Bone marrow (tissue), 2 donors: ENCODE measurements at regions not wholly inside any gene's neighbourhood (a gene's known extent, or its start where the extent isn't known, plus 50 kb on each side); places are given as distances from the start of the nearest gene placed in this dataset.

ENCODE experiments used
- DNase-seq, 2 donors: peaks; one replicate each; lab custom pipeline; 2025; lab: John Stamatoyannopoulos, UW

DNA sequence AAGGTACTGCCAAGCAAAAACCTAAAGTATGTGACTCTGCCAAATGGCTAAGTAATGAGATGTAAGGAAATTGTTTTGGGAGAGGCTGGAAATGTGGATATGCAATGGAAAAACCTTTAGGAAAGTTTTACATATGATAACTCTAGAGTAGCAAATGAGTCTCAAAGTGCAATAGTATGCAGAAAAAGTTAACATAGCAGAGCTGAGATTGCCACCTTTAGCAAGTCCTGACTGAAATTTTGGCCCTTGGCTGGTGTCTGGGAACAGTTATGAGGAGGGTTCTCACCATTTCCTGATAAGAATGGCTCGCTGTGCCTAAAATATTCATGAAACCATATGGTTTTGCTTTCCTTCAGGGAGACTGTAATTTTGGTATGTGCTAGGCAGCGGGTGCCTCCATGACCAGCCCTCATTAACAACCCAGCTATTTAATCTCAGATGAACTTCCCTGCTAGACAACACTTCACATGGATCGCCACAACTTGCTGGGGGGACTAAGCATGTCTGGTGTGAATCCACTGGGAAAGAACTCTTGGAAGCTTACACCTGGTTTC is 72.3 kb upstream of the ERBB4 start:
- DNase-seq: no peak

DNA sequence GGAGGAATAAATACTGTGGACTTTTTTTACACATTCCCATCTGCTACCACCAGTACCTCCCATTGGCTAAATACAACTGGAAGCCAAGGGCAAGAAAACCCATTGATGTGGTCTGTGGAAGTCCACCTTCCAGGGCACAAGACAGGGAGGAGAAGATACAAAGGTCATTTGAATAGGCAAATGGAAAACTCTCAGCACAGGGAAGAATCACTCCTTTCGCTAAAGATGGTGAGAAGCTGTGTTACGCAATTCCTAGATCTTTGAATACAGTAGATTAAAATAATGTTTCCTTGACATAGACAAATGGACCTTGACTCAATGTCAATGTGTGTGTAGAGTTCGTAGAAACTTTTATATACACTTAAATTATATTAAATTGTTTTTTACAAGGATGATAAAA is 70.9 kb upstream of the ERBB4 start:
- no peak for DNase-seq

DNA sequence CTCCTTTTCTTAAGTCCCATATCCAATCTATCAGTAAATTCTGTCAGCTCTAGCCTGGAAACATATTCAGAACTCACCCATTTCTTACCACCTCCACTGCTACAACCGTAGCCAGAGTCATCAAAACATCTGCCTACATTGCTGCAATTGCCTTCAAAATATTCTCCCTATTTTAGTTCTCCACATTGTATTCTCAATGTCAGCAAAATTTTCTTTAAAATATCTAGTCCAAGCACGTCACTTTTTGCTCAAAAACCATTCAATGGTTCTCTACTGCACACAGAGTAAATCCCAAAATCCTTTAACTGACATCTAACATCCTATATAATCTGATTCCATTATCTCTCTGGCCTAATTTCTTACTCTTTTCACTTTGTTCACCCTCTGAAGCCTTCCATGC is 68.5 kb upstream of the ERBB4 start:
- no peak for DNase-seq

DNA sequence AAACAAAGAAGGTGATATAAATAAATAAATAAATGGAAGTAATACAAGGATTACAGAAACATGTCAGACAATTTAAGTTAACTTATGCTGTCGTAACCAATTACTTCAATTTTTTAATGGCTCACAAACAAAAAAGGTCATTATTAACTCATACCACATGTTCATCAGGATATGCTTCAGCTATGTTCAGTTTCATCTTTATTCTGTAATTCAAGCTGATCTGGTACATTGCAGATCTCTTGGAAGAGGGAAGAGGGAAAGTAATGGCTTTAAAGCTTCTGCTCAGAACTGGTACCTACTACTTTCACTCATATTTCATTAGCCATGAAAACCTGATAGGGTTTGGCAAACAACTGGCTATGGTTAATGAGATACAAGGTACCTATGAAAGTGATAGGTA is 67.6 kb upstream of the ERBB4 start:
- no peak for DNase-seq

GRCh38 chr2:212596688-212597087 is 58.1 kb upstream of the ERBB4 start:
- DNase-seq: no peak

GRCh38 chr2:212596276-212596675 is 57.7 kb upstream of the ERBB4 start:
- no peak for DNase-seq

DNA sequence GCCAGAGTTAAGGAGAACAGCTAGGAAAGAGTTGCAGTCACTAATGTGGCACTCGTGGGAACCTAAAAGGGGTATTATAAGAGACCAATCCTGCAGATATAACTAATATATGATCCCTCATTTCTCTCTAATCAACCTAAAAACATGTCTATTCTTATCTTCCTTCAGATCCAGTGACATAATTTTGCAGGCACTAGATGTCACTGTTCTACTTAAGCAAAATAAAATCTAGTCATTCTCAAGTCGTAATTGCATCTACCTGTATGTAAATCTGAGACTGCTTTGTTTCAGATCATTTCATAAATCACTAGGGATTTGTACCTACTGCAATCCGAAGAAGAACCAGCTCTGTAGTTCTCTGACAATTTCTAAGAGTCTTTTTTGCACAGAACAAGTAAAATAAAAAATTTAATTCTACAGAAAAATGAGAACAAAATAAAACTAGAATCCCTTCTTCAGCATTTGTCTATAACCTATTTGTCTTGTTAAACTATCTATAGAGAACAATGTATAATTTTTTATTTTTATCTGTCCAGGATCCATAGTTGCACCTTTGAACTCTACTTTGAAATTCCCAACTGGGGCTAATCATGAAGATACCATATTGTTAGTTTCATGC is 56.5 kb upstream of the ERBB4 start:
- no peak for DNase-seq

DNA sequence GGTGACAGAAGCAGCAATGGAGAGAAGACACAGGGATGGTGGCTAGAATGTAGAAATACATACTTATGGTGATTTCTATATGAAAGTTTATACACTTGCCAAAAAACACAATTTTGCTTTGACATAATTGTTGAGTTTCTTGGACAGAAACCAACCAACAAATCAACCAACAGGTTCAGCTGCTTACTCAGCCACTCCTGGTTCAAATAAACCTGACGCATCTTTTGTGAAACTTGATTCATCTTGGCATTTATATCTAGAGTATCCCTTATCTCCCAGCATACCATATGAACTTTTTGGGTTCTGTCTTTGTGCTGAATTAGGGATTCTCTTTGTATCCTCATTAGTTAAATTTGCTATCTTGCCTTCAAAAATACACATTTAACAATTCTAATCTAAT is 54.1 kb upstream of the ERBB4 start:
- no peak for DNase-seq
